T47D (cell line): ENCODE measurements at regions not wholly inside any gene's neighbourhood (a gene's known extent, or its start where the extent isn't known, plus 50 kb on each side); places are given as distances from the start of the nearest gene placed in this dataset.

Experiments used
- DNase-seq, 2 experiments: peaks; one replicate each; pipeline versions ENCODE4 v3.0.0 to v3.0.0-alpha.2; 2011 to 2012; ENCODE audit warnings: low read depth in 1 of 2, low spot score in 1 of 2
- JUND ChIP-seq: IDR thresholded peaks from 2 replicates; pipeline ENCODE4 v1.6.1; 2012; ENCODE audit warnings: low read depth
- in situ Hi-C: cut with HindIII; loops from 2 replicates; pipeline ENCODE4 v1.10.0; 2016; ENCODE audit warnings: low sequenced_read_pairs, low pct_unique_long_range_greater_than_20kb

- no peak for TF ChIP-seq JUND
- in situ Hi-C loops: no loop called here
- DNase-seq: no peak
These were observed 865.1 kb upstream of the ADAMTS5 start for GRCh38 chr21:27831816-27832569.

DNA sequence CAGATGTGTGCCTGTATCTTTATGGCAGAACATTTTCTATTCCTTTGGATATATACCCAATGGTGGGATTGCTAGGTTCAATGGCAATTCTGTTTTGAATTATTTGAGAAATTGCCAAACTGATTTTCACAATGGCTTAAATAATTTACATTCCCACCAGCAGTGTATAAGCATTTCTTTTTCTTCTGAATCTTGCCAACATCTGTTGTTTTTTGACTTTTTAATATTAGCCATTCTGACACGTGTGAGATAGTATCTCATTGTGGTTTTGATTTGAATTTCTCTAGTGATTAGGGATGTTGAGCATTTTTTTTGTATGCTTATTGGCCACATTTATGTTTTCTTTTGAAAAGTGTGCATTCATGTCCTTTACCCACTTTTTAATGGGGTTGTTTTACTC, 864.3 kb upstream of the ADAMTS5 start:
- no peak for DNase-seq
- in situ Hi-C loops: no loop called here
- TF ChIP-seq JUND: no peak

GRCh38 chr21:27827972-27828371, 861.1 kb upstream of the ADAMTS5 start:
- in situ Hi-C loops: no loop called here
- peak in 1 of 2 experiments; percentile 34 for DNase-seq
- TF ChIP-seq JUND: no peak

- no peak for TF ChIP-seq JUND
- no peak for DNase-seq
- in situ Hi-C loops: no loop called here
These were observed 858.1 kb upstream of the ADAMTS5 start for GRCh38 chr21:27825035-27825434.

DNA sequence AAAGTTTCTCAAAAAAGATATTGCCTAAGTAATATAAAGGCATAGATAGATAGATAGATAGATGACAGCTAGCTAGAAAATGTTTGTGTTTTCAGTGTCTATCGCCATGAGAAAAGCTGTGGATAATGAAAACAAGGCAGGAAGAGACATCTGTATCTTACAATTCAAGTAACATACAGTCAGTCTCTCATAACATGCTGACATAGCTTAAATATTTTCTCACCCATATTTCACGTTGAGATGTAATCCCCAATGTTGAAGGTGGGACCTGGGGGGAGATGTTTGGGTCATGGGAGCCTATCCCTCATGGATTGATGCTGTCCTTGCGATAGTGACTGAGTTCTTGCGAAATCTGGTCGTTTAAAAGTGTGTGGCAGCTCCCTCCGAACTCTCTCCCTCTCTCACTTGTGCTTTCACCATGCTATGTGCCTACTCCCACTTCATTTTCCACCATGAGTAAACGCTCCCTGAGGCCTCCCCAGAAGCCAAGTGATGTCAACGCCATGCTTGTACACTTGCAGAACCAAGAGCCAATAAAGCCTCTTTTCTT, 856.8 kb upstream of the ADAMTS5 start:
- no peak for DNase-seq
- TF ChIP-seq JUND: no peak
- in situ Hi-C loops: no loop called here

- TF ChIP-seq JUND: no peak
These were observed 853.5 kb upstream of the ADAMTS5 start for GRCh38 chr21:27820342-27820741.

DNA sequence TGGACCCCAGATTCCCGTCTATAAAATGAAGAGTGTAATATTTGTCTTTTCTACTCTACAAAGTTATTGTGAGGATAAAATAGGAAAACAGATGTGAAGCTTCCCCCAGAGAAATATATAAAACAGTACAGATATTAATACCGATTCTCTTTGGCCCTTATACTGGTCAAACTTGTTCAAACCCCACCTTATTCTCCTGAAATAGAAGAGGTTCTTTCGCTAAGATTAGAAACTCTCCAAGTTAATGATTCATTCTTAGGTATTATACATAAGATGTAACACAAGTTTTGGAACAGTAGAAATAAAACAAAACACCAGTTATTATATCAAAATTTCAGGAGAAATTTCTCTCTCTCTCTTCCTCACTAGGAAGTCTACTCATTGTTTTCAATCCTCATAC, 852.4 kb upstream of the ADAMTS5 start:
- no peak for DNase-seq
- in situ Hi-C loops: no loop called here
- TF ChIP-seq JUND: no peak

More at GRCh38 chr21:27820342-27820741, 853.5 kb upstream of the ADAMTS5 start:
- no peak for DNase-seq
- in situ Hi-C loops: no loop called here

- in situ Hi-C loops: no loop called here
- peak in 1 of 2 experiments; percentile 15 for DNase-seq
- TF ChIP-seq JUND: no peak
These were observed 852.0 kb upstream of the ADAMTS5 start for GRCh38 chr21:27818847-27819246.

DNA sequence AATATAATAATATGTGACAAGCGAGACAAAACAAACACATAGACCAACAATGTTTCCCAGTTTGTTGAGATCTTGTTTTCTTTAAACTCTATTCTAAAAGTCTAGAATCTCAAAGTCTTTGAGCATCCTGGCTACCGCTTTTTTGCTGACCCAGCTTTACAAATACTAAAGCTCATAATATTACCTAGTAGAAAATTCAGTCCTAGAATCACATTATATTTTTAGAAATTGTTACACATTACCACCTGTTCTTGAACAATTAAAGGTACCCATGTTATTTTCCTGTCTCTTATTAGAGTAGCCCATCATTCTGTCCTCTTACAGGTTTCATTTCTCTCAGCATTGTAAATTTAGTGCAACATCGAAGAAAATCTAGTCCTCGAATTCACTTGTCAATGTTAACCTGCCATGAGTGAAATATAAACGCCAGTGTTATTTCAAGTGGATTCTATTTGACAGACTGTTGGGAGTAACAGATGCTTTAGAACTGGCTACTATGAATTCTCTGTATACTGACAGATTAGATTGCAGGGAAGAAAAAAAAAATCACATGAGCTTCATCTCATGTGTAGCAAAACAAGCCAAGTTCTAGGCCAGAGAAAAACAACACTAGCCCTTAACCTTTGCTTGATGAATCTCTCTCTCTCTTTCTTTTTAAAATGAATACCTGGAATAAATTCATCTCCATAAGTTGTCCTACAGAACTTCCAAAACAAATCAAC, 851.2 kb upstream of the ADAMTS5 start:
- no peak for TF ChIP-seq JUND
- in situ Hi-C loops: no loop called here
- DNase-seq: no peak

- no peak for TF ChIP-seq JUND
- DNase-seq: no peak
- in situ Hi-C loops: no loop called here
These were observed 850.2 kb upstream of the ADAMTS5 start for GRCh38 chr21:27817074-27817473.

GRCh38 chr21:27816301-27816700, 849.4 kb upstream of the ADAMTS5 start:
- no peak for DNase-seq
- in situ Hi-C loops: no loop called here
- no peak for TF ChIP-seq JUND

DNA sequence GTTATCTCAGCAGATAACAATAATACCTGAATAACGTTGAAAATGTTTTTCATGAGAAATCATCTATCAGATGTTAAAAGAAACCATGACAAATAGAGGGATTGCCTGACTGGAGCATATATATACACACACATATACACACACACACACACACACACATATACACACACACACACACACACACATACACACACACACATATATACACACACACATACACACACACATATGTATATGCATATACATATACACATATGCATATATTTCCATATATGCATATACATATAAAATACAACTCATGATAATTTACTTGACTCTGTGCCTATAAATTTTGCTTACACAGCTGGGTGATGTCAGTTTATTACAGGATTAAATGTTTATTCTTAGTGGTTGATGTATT, 847.3 kb upstream of the ADAMTS5 start:
- no peak for TF ChIP-seq JUND
- in situ Hi-C loops: no loop called here
- no peak for DNase-seq

DNA sequence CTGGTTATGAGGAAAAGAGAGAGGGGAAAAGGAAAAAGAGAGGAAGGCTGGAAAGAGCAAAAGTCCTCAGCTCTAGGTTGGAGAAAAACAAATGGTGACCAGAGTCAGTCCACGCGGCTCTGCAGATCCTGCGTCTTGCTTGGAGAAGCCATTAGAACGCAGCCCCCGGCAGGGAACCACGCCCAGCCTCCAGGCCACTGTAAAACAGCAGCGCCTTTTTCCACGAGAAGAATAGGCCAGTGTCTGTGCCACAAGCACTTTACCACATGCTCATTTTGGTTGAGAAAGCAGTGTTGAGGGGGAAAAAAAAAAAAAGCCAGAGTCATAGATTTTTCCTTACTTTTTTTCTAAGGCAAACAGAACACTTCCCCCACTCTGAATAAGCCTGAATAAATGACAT, 846.9 kb upstream of the ADAMTS5 start:
- in situ Hi-C loops: no loop called here
- TF ChIP-seq JUND: no peak
- no peak for DNase-seq

DNA sequence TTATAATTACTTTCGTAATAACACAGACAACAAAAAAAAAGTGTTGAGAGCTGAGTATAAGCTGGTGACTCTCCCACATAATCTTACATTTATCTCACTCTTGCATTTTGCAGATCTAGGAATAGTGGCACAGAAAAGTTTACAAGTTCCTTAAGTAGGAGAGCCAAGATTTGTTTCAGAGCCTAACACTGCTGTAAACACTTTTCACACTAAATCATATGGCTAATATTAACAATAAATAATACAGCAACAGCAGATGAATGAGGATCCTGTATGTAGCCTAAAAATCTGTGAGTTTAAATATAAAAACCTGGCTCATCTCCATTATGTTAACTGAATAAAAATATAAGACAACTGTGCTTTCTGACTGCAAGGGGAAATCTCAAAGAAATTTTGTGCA, 846.5 kb upstream of the ADAMTS5 start:
- TF ChIP-seq JUND: no peak
- no peak for DNase-seq
- in situ Hi-C loops: no loop called here
